Spleen (tissue), 7 donors: ENCODE measurements at regions not wholly inside any gene's neighbourhood (a gene's known extent, or its start where the extent isn't known, plus 50 kb on each side); places are given as distances from the start of the nearest gene placed in this dataset.
"Not testable (repeated sequence)": the region's sequence is repeated elsewhere in the genome, so short reads cannot be mapped to it uniquely, and the experiment has no call there.

Experiments
- CTCF ChIP-seq, 11 experiments: fragments of 200-600 bp in 7 of 11; fragments of 450-650 bp in 4 of 11; sonication (generic) in 4 of 11; IDR thresholded peaks in 8 of 11; conservative IDR thresholded peaks in 3 of 11; 1 replicate in 7 of 11; 2 replicates in 4 of 11; pipeline versions ENCODE4 v1.4.0 to v1.8.0; 2016 to 2021; ENCODE audit warnings: antibody characterized with exemption in 11 of 11, inconsistent platforms in 4 of 11, mild to moderate bottlenecking in 1 of 11
- POLR2A ChIP-seq, 3 donors: fragments of 450-650 bp; IDR thresholded peaks; one replicate each; pipeline ENCODE4 v1.5.1; 2017; ENCODE audit warnings: antibody characterized with exemption in 3 of 3, mild to moderate bottlenecking in 1 of 3
- POLR2AphosphoS5 ChIP-seq, 3 donors: sonication (generic); formaldehyde crosslinking; IDR thresholded peaks; one replicate each; pipeline ENCODE4 v1.5.1; 2017; ENCODE audit warnings: antibody characterized with exemption in 3 of 3
- donor health status: DM: no; HTN: no; CAD: no; lungs with moderate emphysema.
- donor health status: DM: no; HTN: no; CAD: no.
- donor health status: DM: no; HTN: no; CAD: no.

- not testable (repeated sequence) for TF ChIP-seq CTCF (IDR thresholded peaks at IDR 0.05 in 8 of 11, conservative IDR thresholded peaks at IDR 0.05 in 3 of 11); POLR2AphosphoS5 (IDR thresholded peaks at IDR 0.05); POLR2A (IDR thresholded peaks at IDR 0.05)
Observed at GRCh38 chr1:610538-610937, 75.9 kb downstream of the OR4F16 start.
